ENCODE measurements at regions not wholly inside any gene's neighbourhood (a gene's known extent, or its start where the extent isn't known, plus 50 kb on each side); places are given as distances from the start of the nearest gene placed in this dataset.
A peak's percentile ranks its signal among the peaks of the same experiment; 100 is the strongest.

DNA sequence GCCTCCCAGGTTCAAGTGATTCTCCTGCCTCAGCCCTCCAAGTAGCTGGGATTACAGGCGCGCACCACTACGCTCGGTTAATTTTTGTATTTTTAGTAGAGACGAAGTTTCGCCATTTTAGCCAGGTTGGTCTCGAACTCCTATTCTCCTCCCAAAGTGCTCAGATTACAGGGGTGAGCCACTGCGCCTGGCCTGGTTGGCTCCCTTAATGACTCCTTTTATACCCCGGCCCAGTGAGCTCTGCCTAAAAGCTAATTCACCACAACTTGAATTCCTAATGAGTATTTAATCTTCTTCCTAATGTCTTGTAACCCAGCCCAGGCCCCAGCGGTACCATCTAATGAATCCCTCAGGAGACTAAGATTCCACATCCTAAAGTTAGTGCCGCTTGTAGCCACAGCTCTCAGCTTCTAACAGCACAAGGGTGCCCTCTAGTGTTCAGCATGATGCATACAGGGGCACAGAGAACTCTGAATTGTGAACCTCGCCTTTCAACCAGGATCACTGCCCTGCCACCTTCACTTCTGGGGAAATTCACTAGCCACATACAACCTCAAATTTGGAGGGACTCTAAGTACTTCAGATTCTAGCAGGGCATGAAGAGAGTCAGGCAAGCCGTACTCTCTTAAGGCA is 89.5 kb downstream of the OR13H1 start:
- CTCF ChIA-PET = interaction anchor here (1.1 kb wide), 2 partner anchors 371 to 639 kb away, joined by 5 to 7 read pairs; no protein-coding TSS in a partner anchor
- RAD21 ChIA-PET (ENCODE audit: low non-redundant PET in 1 of 2, low total read pairs in 2 of 2, uncharacterized antibody in 2 of 2, unreplicated experiment in 2 of 2) = no interaction called here
- H3K79me2 ChIP-seq (ENCODE audit: insufficient read depth, low read length) = no peaks in the 10 kb centered on the region
- H3K4me3 ChIP-seq (replicated peaks in 1 of 2; ENCODE audit: low read depth in 1 of 2, low read length in 2 of 2) = no peak overlapping the region
- peak; percentile 98 for ATAC-seq
- TF ChIP-seq, protein P1, sequence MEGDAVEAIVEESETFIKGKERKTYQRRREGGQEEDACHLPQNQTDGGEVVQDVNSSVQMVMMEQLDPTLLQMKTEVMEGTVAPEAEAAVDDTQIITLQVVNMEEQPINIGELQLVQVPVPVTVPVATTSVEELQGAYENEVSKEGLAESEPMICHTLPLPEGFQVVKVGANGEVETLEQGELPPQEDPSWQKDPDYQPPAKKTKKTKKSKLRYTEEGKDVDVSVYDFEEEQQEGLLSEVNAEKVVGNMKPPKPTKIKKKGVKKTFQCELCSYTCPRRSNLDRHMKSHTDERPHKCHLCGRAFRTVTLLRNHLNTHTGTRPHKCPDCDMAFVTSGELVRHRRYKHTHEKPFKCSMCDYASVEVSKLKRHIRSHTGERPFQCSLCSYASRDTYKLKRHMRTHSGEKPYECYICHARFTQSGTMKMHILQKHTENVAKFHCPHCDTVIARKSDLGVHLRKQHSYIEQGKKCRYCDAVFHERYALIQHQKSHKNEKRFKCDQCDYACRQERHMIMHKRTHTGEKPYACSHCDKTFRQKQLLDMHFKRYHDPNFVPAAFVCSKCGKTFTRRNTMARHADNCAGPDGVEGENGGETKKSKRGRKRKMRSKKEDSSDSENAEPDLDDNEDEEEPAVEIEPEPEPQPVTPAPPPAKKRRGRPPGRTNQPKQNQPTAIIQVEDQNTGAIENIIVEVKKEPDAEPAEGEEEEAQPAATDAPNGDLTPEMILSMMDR (IDR thresholded peaks at IDR 0.05 in 2 of 3, conservative IDR thresholded peaks at IDR 0.05 in 1 of 3; ENCODE audit: borderline replicate concordance in 1 of 3, insufficient read depth in 1 of 3, low read depth in 2 of 3, low read length in 2 of 3) = peak; percentile 64 to 68 (median 66)
- peak; percentile 84 for TF ChIP-seq RAD21 (IDR thresholded peaks at IDR 0.05; ENCODE audit: low read depth)
- no peak for TF ChIP-seq EGR1 (IDR thresholded peaks at IDR 0.05; ENCODE audit: low read depth)
- no peak for TF ChIP-seq CEBPB (IDR thresholded peaks at IDR 0.05; ENCODE audit: low read depth)
- TF ChIP-seq SP1 (IDR thresholded peaks at IDR 0.05; ENCODE audit: low read depth) = no peak
- TF ChIP-seq, protein P2, sequence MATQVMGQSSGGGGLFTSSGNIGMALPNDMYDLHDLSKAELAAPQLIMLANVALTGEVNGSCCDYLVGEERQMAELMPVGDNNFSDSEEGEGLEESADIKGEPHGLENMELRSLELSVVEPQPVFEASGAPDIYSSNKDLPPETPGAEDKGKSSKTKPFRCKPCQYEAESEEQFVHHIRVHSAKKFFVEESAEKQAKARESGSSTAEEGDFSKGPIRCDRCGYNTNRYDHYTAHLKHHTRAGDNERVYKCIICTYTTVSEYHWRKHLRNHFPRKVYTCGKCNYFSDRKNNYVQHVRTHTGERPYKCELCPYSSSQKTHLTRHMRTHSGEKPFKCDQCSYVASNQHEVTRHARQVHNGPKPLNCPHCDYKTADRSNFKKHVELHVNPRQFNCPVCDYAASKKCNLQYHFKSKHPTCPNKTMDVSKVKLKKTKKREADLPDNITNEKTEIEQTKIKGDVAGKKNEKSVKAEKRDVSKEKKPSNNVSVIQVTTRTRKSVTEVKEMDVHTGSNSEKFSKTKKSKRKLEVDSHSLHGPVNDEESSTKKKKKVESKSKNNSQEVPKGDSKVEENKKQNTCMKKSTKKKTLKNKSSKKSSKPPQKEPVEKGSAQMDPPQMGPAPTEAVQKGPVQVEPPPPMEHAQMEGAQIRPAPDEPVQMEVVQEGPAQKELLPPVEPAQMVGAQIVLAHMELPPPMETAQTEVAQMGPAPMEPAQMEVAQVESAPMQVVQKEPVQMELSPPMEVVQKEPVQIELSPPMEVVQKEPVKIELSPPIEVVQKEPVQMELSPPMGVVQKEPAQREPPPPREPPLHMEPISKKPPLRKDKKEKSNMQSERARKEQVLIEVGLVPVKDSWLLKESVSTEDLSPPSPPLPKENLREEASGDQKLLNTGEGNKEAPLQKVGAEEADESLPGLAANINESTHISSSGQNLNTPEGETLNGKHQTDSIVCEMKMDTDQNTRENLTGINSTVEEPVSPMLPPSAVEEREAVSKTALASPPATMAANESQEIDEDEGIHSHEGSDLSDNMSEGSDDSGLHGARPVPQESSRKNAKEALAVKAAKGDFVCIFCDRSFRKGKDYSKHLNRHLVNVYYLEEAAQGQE (IDR thresholded peaks at IDR 0.05; ENCODE audit: low read depth) = no peak
- TF ChIP-seq ZFX (IDR thresholded peaks at IDR 0.05) = no peak
- no peak for TF ChIP-seq POLR2AphosphoS5 (IDR thresholded peaks at IDR 0.05; ENCODE audit: low read depth, low read length)
- no peak for TF ChIP-seq TCF7L2 (IDR thresholded peaks at IDR 0.05; ENCODE audit: borderline replicate concordance, extremely low read depth, insufficient read depth, insufficient read length)
- no peak for TF ChIP-seq CBX3 (IDR thresholded peaks at IDR 0.05; ENCODE audit: low read depth)
- no peaks in the 10 kb centered on the region for H3K27me3 ChIP-seq (ENCODE audit: insufficient read depth, low read length)
- POLR2A ChIA-PET = no interaction called here
- H3K4me1 ChIP-seq (ENCODE audit: control insufficient read depth in 1 of 2, insufficient read depth in 2 of 2, low read length in 2 of 2) = no peaks in the 10 kb centered on the region
- no TSS peak for BruUV-seq (replicated peaks)
- no peak overlapping the region for H3K4me2 ChIP-seq (ENCODE audit: low read length)
- intact Hi-C loops (cut with micrococcal nuclease) = loop anchor here (1.0 kb wide), 4 partner anchors 371 to 657 kb away; no protein-coding TSS in a partner anchor
- H3K36me3 ChIP-seq (ENCODE audit: control insufficient read depth in 1 of 2, insufficient read depth in 2 of 2, low read length in 2 of 2) = no peaks in the 10 kb centered on the region
- no peak overlapping the region for H3K27ac ChIP-seq (ENCODE audit: low read depth, low read length)
- H4K20me1 ChIP-seq (ENCODE audit: insufficient read depth) = no peaks in the 10 kb centered on the region
- no peak overlapping the region for H2AFZ ChIP-seq (ENCODE audit: low read depth, low read length, poor library complexity, severe bottlenecking)
- H3K9ac ChIP-seq (ENCODE audit: low read length) = no peak overlapping the region
- peak; percentile 29 for DNase-seq (ENCODE audit: low read depth, low spot score)
- no peaks in the 10 kb centered on the region for H3K9me3 ChIP-seq (ENCODE audit: control insufficient read depth in 1 of 2, insufficient read depth in 1 of 2, low read depth in 1 of 2, low read length in 2 of 2)
- H3K9me2 ChIP-seq (ENCODE audit: insufficient read depth) = no peaks in the 10 kb centered on the region
